ENCODE measurements at regions not wholly inside any gene's neighbourhood (a gene's known extent, or its start where the extent isn't known, plus 50 kb on each side); places are given as distances from the start of the nearest gene placed in this dataset.

- TF ChIP-seq CTCF (IDR thresholded peaks at IDR 0.05; ENCODE audit: low read depth, low read length), result no peak
- DNase-seq (ENCODE audit: low read depth, low spot score), result peak; percentile 43
- H3K27me3 ChIP-seq (ENCODE audit: control insufficient read depth, insufficient read depth, low read length), result no peaks in the 10 kb centered on the region
- H3K27ac ChIP-seq (ENCODE audit: low read depth, low read length), result no peak overlapping the region
- POLR2A ChIA-PET, result interaction anchor here (0.7 kb wide), 1 partner anchor 39 kb away, joined by 3 read pairs; no protein-coding TSS in a partner anchor
- peaks cover 7% of the 10 kb centered on the region; the same call in 1 of the 2 replicates for H3K9me3 ChIP-seq (ENCODE audit: control insufficient read depth, insufficient read depth, low read length)
- CTCF ChIA-PET, result no interaction called here
- H3K4me3 ChIP-seq (ENCODE audit: low read depth, low read length), result no peak overlapping the region
Measured at GRCh38 chr3:105970283-105970682, 101.5 kb upstream of the CBLB start.

- no peak overlapping the region for H3K27ac ChIP-seq (ENCODE audit: low read depth, low read length)
- no peak overlapping the region for H3K4me3 ChIP-seq (ENCODE audit: low read depth, low read length)
- DNase-seq (ENCODE audit: low read depth, low spot score), result no peak
- H3K27me3 ChIP-seq (ENCODE audit: control insufficient read depth, insufficient read depth, low read length), result no peaks in the 10 kb centered on the region
- CTCF ChIA-PET, result no interaction called here
- no peak for TF ChIP-seq CTCF (IDR thresholded peaks at IDR 0.05; ENCODE audit: low read depth, low read length)
- POLR2A ChIA-PET, result no interaction called here
- H3K9me3 ChIP-seq (ENCODE audit: control insufficient read depth, insufficient read depth, low read length), result peaks cover 7% of the 10 kb centered on the region; the same call in 1 of the 2 replicates
Measured at GRCh38 chr3:105972069-105972468, 103.3 kb upstream of the CBLB start.

- no peak for DNase-seq (ENCODE audit: low read depth, low spot score)
- CTCF ChIA-PET, result no interaction called here
- no peak for TF ChIP-seq CTCF (IDR thresholded peaks at IDR 0.05; ENCODE audit: low read depth, low read length)
- Histone ChIP-seq H3K27me3 (ENCODE audit: control insufficient read depth, insufficient read depth, low read length) (no peaks in the 10 kb centered on the region), H3K9me3 (ENCODE audit: control insufficient read depth, insufficient read depth, low read length) (peaks cover 7% of the 10 kb centered on the region; the same call in 1 of the 2 replicates), H3K4me3 (ENCODE audit: low read depth, low read length) (no peak overlapping the region), H3K27ac (ENCODE audit: low read depth, low read length) (no peak overlapping the region)
- POLR2A ChIA-PET, result no interaction called here
Measured at GRCh38 chr3:105974381-105974780, 105.6 kb upstream of the CBLB start.

- no peak for DNase-seq (ENCODE audit: low read depth, low spot score)
- Histone ChIP-seq H3K4me3 (ENCODE audit: low read depth, low read length) (no peak overlapping the region), H3K9me3 (ENCODE audit: control insufficient read depth, insufficient read depth, low read length) (peaks cover 4% of the 10 kb centered on the region; the same call in 1 of the 2 replicates), H3K27ac (ENCODE audit: low read depth, low read length) (no peak overlapping the region), H3K27me3 (ENCODE audit: control insufficient read depth, insufficient read depth, low read length) (no peaks in the 10 kb centered on the region)
- ChIA-PET CTCF (no interaction called here), POLR2A (no interaction called here)
- no peak for TF ChIP-seq CTCF (IDR thresholded peaks at IDR 0.05; ENCODE audit: low read depth, low read length)
Measured at GRCh38 chr3:105976196-105976595, 107.4 kb upstream of the CBLB start.

GRCh38 chr3:105979961-105980360 is 111.1 kb upstream of the CBLB start:
- ChIA-PET POLR2A (no interaction called here), CTCF (no interaction called here)
- TF ChIP-seq CTCF (IDR thresholded peaks at IDR 0.05; ENCODE audit: low read depth, low read length), result no peak
- no peaks in the 10 kb centered on the region for H3K9me3 ChIP-seq (ENCODE audit: control insufficient read depth, insufficient read depth, low read length)
- no peak overlapping the region for H3K4me3 ChIP-seq (ENCODE audit: low read depth, low read length)
- DNase-seq (ENCODE audit: low read depth, low spot score), result no peak
- no peaks in the 10 kb centered on the region for H3K27me3 ChIP-seq (ENCODE audit: control insufficient read depth, insufficient read depth, low read length)
- no peak overlapping the region for H3K27ac ChIP-seq (ENCODE audit: low read depth, low read length)
